ENCODE measurements at regions not wholly inside any gene's neighbourhood (a gene's known extent, or its start where the extent isn't known, plus 50 kb on each side); places are given as distances from the start of the nearest gene placed in this dataset.
"Not testable (repeated sequence)": the region's sequence is repeated elsewhere in the genome, so short reads cannot be mapped to it uniquely, and the experiment has no call there.

- DNase-seq: no peak
Measured at GRCh38 chr11:104699981-104700380, 198.3 kb downstream of the CASP12 start.

- no peak for DNase-seq
Measured at GRCh38 chr11:104695065-104695463, 203.2 kb downstream of the CASP12 start.

- no peak for DNase-seq
Measured at GRCh38 chr11:104694259-104695064, 203.8 kb downstream of the CASP12 start.

GRCh38 chr11:104692751-104693150 lies 205.5 kb downstream of the CASP12 start:
- no peak for DNase-seq

GRCh38 chr11:104691129-104691528 lies 207.1 kb downstream of the CASP12 start:
- no peak for DNase-seq

GRCh38 chr11:104690241-104690640 lies 208.0 kb downstream of the CASP12 start:
- no peak for DNase-seq

GRCh38 chr11:104688731-104689130 lies 209.5 kb downstream of the CASP12 start:
- DNase-seq: no peak

GRCh38 chr11:104682206-104682605 lies 216.1 kb downstream of the CASP12 start:
- DNase-seq: no peak

- no peak for DNase-seq
Measured at GRCh38 chr11:104679258-104679657, 219.0 kb downstream of the CASP12 start.

GRCh38 chr11:104678408-104678807 lies 219.9 kb downstream of the CASP12 start:
- DNase-seq: no peak

GRCh38 chr11:104677069-104677468 lies 221.2 kb downstream of the CASP12 start:
- DNase-seq: not testable (repeated sequence)

GRCh38 chr11:104672897-104673296 lies 225.4 kb downstream of the CASP12 start:
- DNase-seq: no peak

- no peak for DNase-seq
Measured at GRCh38 chr11:104668797-104669463, 229.3 kb downstream of the CASP12 start.

- DNase-seq: no peak
Measured at GRCh38 chr11:104666624-104667023, 231.6 kb downstream of the CASP12 start.

- DNase-seq: no peak
Measured at GRCh38 chr11:104665641-104666040, 232.6 kb downstream of the CASP12 start.

- no peak for DNase-seq
Measured at GRCh38 chr11:104663190-104664140, 234.8 kb downstream of the CASP12 start.

- peak; percentile 52 for DNase-seq
Measured at GRCh38 chr11:104661901-104662300, 236.4 kb downstream of the CASP12 start.

- DNase-seq: no peak
Measured at GRCh38 chr11:104661471-104661870, 236.8 kb downstream of the CASP12 start.

GRCh38 chr11:104658177-104658576 lies 240.1 kb downstream of the CASP12 start:
- DNase-seq: no peak

- no peak for DNase-seq
Measured at GRCh38 chr11:104657083-104657482, 241.2 kb downstream of the CASP12 start.

- no peak for DNase-seq
Measured at GRCh38 chr11:104655066-104655465, 243.2 kb downstream of the CASP12 start.

- DNase-seq: peak; percentile 66
Measured at GRCh38 chr11:104654181-104654813, 244.0 kb downstream of the CASP12 start.

- DNase-seq: no peak
Measured at GRCh38 chr11:104653407-104653806, 244.9 kb downstream of the CASP12 start.

All from NCI-H446 treated with DMSO at 0.1 percent for 48 hours (cell line).